ENCODE measurements at regions not wholly inside any gene's neighbourhood (a gene's known extent, or its start where the extent isn't known, plus 50 kb on each side); places are given as distances from the start of the nearest gene placed in this dataset.

DNA sequence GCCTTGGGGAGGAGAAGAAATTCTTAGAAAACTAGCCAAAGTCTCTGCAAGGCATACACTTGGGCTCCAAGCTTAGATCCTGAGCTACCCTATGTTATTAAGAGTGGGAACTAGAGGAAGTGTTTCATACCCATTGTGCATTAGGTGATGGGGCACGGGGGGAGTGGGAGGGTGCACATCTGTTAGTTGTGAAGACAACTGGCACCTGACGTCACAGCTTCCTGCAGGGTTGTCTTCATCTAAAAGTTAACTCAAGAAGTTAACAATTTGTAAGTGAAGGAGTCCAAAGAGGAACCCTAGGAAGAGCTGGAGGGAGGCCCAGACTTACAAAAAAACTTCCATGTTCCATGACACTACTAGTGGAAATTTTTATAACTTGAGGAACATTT is 158.1 kb downstream of the ADRA2A start:
- TF ChIP-seq, protein P1, sequence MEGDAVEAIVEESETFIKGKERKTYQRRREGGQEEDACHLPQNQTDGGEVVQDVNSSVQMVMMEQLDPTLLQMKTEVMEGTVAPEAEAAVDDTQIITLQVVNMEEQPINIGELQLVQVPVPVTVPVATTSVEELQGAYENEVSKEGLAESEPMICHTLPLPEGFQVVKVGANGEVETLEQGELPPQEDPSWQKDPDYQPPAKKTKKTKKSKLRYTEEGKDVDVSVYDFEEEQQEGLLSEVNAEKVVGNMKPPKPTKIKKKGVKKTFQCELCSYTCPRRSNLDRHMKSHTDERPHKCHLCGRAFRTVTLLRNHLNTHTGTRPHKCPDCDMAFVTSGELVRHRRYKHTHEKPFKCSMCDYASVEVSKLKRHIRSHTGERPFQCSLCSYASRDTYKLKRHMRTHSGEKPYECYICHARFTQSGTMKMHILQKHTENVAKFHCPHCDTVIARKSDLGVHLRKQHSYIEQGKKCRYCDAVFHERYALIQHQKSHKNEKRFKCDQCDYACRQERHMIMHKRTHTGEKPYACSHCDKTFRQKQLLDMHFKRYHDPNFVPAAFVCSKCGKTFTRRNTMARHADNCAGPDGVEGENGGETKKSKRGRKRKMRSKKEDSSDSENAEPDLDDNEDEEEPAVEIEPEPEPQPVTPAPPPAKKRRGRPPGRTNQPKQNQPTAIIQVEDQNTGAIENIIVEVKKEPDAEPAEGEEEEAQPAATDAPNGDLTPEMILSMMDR (IDR thresholded peaks at IDR 0.05), result no peak
- no peak for TF ChIP-seq POLR2A (IDR thresholded peaks at IDR 0.05)

Measured in lower leg skin (tissue), 3 donors.